ENCODE measurements at regions not wholly inside any gene's neighbourhood (a gene's known extent, or its start where the extent isn't known, plus 50 kb on each side); places are given as distances from the start of the nearest gene placed in this dataset.

DNA sequence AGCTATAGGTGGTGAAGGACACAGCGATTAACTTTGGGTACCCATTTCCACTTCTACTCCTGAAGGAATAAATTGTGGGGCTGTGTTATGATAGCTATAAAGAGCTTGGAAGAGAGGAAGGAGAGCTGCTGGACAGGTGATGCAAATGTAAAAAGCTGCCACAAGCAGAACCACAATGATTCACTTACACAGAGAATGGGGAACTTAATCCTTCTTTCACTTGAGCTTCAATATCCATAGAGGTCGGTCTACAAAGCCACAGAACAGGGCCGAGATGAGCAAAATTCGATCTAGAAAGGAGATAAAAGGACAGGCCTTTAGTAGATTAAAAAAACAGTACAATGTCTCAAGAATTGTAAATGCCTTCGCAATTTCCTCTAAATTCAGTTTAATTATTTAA, 831.1 kb downstream of the LRFN5 start:
- no peak for DNase-seq

GRCh38 chr14:42429401-42429800, 822.7 kb downstream of the LRFN5 start:
- DNase-seq, result no peak

- no peak for DNase-seq
These were observed 822.3 kb downstream of the LRFN5 start for GRCh38 chr14:42428996-42429395.

- no peak for DNase-seq
These were observed 817.8 kb downstream of the LRFN5 start for GRCh38 chr14:42424501-42424900.

DNA sequence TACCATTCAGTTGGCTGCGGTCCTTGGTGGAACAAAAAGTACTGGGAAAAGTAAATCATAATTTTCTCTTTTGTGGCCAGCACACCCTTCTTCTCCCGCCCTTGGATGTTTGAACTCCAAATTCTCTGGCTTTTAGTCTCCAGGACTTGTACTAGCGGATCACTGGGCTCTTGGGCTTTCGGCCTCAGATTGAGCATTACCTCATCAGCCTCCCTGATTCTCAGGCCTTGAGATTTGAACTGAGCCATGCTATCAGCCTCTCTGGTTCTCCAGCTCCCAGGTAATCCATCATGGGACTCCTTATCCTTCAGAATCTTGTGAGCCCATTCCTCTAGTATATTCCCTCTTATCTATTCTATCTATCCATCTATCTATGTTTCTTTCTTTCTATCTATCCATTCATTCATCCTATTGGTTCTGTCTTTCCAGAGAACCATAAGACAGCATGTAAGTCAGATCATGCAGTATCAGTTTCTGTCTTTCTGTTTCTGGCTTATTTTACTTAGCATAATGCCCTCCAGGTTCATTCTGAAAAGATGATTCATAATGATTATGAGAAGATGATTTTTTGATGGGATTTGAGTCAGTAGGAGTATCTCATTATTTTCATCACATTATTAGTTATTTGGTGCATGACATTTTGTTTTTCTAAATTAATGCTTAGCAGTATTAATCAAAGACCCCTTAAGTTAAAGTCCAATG, 814.9 kb downstream of the LRFN5 start:
- DNase-seq, result no peak

DNA sequence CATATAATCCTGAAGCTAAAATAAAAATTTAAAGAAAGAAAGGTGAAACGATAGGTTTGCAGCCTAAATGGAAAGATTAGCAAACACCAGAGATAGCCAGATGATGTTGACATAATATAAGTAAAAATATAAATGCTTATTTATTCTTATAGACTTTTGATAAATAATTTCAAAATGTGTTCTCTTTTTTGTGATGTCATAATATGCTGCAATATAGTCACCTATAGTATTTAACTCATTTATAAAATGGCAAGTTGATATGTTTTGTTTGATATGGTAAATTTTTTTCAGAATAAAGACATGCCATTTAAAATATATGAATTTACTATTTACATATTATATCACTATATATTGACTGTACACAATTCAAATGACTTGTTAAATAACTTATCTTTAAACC, 813.4 kb downstream of the LRFN5 start:
- no peak for DNase-seq

DNA sequence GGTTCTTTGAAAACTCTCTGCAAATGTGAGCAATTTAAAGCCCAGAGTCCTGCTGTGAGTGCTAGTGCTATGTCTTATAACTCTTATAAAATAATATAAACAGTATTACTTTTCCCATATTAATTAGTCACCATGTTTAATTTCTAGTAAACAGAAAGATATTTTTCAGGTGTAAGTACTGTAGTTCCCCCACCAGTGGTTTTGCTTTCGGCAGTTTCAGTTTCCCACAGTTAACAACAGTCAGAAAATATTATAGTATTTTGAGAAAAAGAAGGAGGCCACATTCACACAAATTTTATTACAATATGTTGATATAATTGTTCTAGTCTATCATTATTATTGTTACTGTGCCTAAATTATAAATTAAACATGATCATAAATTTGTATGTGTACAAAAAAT, 800.5 kb downstream of the LRFN5 start:
- DNase-seq, result no peak

GRCh38 chr14:42391146-42391834, 784.6 kb downstream of the LRFN5 start:
- no peak for DNase-seq

- no peak for DNase-seq
These were observed 772.2 kb downstream of the LRFN5 start for GRCh38 chr14:42378880-42379279.

GRCh38 chr14:42378274-42378673, 771.6 kb downstream of the LRFN5 start:
- no peak for DNase-seq

- DNase-seq, result no peak
These were observed 767.7 kb downstream of the LRFN5 start for GRCh38 chr14:42374332-42374731.

DNA sequence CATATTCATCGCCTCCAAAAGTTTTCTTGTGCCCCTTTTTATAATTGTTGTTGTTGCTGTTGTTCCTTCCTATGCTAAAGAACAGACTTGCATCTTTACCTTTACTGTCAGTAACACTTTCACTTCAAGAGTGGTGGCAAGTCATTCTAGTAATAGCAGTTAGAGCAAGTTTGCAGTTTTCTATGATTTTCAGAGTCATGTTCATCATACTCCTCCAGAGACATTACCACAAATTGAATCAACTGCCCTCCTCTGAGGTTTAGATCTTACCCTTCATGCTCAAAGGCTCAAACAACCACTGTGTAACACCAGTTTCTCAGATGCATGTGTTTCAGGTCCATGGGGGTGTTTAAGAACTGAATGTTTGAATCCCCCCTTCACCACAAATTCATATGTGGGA, 763.4 kb downstream of the LRFN5 start:
- no peak for DNase-seq

- DNase-seq, result no peak
These were observed 761.6 kb downstream of the LRFN5 start for GRCh38 chr14:42368234-42368633.

DNA sequence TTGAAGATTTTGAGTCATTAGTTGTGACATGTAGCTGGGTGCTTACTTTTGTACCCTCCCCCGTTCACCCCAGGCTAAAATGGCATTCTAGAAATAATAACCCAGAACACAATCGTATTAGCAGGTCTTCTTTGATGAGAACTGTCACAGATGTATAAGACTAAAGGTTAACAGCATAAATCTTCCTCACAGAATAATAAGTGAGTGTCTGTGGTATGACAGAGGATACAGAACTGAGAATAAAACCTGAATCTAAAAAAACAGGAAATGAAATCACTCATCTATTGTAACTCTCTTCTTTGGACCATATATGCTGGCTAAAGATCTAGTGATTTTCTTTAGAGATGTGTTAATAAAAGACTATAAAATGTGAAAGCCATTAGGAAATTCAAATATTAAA, 746.6 kb downstream of the LRFN5 start:
- DNase-seq, result no peak

- DNase-seq, result no peak
These were observed 729.2 kb downstream of the LRFN5 start for GRCh38 chr14:42335918-42336317.

DNA sequence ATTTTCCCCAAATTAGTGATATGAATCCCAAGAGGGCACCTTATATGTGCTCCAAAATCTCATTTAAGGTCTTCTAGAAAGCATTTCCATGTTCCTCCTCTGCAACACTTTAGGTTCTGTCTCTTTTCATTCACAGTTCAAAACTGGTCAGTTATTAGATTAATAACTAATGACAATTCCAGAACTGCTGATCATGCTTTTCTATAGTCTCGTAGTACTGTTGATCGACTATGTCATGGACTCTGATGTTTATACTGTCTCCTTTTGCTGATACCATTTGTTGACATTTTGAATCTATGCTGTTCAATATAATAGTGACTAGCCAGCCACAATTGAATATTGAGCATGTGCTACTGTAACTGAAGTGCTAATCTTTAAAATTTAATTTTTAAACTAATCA, 728.3 kb downstream of the LRFN5 start:
- DNase-seq, result no peak

DNA sequence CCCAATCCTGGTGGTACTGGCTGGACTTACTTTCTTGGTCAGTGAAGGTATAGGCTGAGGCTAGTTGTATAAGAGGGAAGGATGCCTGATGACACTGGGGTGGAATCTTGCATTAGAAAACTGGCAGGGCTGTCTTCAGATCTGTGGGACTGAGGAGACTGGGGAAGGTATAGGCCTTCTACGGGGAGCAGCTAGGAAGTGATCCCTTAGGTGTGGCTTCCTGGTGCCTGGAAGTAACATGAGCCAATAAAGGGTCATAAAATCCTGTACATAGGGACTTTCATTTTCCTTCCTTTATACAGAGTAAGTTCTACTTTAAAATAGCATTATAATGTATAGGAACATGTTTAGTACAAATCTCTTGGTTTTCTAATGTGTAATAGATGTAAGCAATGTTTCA, 716.8 kb downstream of the LRFN5 start:
- no peak for DNase-seq

DNA sequence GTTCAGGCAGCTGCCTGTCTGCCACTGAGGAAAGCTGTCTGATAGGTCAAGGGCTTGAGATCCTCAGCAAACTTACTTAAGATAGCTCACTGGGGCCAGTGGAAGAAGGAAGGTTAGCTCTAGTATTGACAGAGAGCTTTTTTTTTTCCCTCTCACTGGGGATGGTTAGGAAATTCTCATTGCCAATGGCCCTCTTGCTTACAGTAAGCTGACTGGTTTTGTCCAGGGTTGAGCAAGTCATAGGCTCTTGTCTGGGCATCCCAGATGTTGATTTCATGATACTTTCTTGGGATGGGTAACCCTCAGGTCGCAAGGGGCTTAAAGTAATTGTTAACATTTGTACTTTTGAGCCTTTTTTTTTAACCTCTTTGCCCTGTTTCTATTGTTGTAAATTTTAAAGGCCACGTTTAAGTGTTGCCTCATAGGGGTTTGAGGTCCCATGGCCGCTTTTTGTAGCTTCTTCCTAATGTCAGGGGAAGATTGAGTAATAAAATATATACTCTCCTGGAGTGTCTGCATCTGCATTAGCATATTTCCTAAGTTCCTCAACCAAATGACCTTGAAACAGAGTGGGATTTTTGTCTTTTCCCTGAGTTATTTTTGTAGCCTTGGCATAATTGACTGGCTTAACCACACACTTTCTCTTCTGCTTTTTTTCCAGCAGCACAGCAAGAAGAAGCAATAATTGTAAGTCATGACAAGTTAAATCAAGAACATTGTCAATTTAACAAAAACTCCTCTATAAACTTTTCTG, 716.0 kb downstream of the LRFN5 start:
- no peak for DNase-seq

DNA sequence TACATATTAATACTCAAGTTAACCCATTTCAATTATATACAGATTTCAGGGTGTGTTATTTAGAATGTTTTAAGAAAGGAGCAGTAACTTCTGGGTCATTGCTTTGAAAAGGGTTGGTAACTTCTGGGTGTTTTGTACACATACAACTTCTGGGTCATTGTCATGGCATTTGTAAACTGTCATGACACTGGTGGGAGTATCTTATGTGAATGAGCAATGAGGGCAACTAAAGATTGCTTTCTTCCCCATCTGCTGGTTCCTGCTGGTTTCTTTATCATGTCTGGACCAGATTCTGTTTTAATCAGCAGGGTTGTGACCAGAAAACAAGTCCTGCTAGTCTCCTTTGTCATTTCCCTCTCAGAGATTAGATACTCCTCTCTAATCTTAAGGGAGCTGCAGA, 713.3 kb downstream of the LRFN5 start:
- DNase-seq, result no peak

- no peak for DNase-seq
These were observed 710.0 kb downstream of the LRFN5 start for GRCh38 chr14:42316693-42317092.

DNA sequence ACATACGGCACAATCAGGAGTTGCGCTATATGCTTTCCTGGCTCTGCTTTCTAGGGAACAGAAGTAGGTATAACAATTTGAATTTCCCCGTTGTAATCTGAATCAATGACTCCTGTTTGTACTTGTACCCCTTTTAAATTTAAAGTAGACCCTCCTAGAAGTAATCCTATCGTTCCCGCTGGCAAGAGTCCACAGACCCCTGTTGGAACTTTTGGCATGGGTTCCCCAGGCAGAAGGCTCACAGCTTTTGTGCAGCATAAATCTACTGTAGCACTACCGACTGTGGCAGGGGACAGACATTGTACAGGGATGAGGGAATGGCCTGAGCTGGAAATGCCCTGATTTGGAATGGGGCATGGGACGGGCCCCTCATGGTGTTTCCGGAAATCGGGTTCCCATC, 705.2 kb downstream of the LRFN5 start:
- DNase-seq, result no peak

- DNase-seq, result no peak
These were observed 700.7 kb downstream of the LRFN5 start for GRCh38 chr14:42307239-42307825.

DNA sequence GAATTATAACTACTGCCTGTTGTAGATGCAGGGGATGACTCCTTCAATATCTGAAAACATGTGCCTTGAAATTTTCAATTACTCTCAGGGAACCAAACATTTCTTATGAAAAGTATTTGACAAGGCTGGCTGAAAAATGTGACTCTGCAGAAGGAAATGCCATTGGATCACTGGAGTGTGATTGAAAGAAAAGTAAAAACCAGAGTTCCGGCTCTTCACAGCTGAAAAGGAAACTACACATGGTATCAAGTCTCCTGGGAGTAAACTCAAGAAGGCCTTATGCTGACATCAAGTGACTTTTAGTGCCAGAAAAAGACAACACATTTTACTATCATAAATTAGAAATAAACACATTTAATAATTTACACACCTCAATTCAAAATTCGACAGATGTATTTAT, 693.0 kb downstream of the LRFN5 start:
- DNase-seq, result no peak

GRCh38 chr14:42293180-42293579, 686.5 kb downstream of the LRFN5 start:
- DNase-seq, result no peak
